HG03196 (cell line): ENCODE measurements at regions not wholly inside any gene's neighbourhood (a gene's known extent, or its start where the extent isn't known, plus 50 kb on each side); places are given as distances from the start of the nearest gene placed in this dataset.
"Not testable (repeated sequence)": the region's sequence is repeated elsewhere in the genome, so short reads cannot be mapped to it uniquely, and the experiment has no call there.

ENCODE experiments used
- ATAC-seq: cut with Tn5 transposase; IDR thresholded peaks from one replicate; pipeline ENCODE4 v1.9.1; 2021; ENCODE audit not compliant: unreplicated experiment

DNA sequence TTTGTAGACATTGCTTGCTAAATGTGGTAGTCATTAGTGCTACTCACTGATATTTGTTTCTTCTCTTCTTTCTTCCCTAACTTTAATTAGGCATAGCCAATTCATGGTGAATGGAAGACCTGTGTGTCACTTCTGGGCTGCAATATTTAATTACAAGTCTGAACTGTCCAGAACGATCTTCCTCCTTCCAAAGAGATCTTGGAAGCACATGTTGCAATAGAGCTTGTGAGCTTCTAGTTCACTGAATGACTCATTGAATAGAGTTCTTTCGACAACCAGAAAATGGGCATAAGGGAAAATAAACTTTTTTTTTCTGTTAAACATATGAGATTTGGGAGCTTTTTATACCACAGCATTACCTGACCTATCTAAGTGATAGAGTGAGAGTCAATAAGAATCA is 1264.6 kb downstream of the PCDH9 start:
- no peak for ATAC-seq

GRCh38 chr13:65964672-65965071 is 1265.5 kb downstream of the PCDH9 start:
- no peak for ATAC-seq

GRCh38 chr13:65959305-65959704 is 1270.8 kb downstream of the PCDH9 start:
- ATAC-seq = no peak

DNA sequence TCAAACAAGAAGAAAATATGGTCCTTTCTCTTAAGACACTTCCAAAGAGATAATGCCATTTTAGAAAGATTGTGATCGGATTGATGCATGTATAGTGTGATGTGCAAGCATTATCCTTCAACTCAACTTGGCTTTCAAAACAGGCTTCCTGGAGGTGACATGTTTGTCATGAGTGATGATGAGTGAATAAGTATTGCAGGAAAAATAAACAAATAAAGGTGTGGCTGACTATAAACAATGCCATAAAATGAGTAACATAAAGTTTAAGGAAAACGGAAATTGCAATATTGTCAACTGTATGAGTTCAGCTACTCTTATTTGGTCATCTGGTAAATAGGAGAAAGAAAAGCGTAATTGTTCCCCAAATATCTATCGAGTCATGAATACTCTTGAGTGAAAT is 1283.7 kb downstream of the PCDH9 start:
- ATAC-seq = no peak

- ATAC-seq = no peak
Measured at GRCh38 chr13:65943708-65944107, 1286.4 kb downstream of the PCDH9 start.

DNA sequence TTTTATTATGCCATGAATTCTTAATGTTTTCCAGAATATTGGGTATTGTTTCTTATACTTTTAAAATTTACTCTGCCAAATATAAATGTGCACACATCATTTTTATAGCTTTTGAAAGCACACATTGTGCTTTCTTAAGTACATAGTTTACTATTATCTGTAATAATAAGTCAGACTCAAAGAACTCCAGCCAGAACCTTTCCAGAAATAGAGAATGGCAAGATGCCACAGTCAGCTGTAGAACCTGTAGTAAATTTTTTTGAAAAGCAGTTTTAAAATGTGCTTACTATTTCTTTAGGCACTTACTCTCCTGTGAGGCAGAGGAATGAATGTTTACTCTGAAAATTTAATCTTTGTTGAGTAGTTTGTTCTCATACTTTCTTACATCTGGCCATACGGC is 1287.1 kb downstream of the PCDH9 start:
- no peak for ATAC-seq

- ATAC-seq = no peak
Measured at GRCh38 chr13:65940720-65941119, 1289.4 kb downstream of the PCDH9 start.

DNA sequence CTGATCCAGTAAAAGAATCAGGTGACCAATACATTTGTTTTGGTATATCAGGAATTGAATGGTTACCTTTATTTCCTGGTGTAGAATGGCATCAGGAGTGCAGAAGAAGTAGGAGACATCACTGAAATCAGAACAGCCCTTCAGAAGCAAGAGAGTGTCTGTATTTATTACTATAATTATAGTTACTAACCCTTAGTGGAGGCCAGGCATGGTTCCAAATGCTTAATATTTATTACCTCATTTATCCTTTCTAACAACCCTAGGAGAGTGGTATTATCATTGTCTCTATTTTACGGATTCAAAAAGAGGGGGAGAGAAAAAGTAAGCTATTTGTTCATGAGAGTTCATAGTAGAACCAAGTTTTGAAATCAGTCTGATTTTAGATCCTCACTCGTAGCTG is 1292.9 kb downstream of the PCDH9 start:
- ATAC-seq = no peak

DNA sequence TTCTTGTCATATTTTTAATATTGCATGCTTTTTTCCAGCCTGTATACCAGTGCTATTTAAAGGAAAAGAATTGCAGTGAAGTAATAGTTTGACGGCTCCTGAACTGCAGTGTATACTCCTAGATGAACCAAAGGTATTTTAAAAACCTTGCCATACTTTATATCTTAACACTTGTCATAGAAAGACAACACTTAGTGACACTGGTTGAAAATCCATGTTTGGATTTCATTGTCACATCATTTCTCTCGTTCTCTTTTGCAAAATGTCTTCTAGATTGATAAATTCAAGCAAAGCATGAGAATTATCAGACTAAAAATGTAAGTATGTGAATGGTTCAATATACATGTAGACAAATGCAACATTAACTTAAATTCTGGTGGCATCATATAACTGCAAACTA is 1293.9 kb downstream of the PCDH9 start:
- no peak for ATAC-seq

- ATAC-seq = no peak
Measured at GRCh38 chr13:65932587-65933239, 1297.4 kb downstream of the PCDH9 start.

DNA sequence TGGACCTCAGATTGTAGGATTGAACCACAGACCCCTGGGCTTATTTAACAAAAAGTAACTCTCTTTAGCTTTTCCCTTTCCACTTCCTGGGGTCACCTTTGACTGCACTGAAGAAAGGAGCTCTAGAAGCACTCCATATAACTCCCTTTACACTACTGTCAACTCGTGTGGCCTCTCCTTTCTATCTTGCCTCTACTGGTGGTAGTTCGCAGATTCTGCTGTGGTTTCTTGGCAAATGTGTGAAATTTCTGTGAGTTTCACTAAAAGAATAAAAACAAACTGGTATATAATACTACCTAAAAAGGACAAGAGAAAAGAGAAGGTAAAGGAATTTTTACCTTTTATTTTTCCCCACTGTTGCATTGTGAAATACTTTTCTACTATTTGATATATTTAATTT is 1298.1 kb downstream of the PCDH9 start:
- ATAC-seq = no peak

DNA sequence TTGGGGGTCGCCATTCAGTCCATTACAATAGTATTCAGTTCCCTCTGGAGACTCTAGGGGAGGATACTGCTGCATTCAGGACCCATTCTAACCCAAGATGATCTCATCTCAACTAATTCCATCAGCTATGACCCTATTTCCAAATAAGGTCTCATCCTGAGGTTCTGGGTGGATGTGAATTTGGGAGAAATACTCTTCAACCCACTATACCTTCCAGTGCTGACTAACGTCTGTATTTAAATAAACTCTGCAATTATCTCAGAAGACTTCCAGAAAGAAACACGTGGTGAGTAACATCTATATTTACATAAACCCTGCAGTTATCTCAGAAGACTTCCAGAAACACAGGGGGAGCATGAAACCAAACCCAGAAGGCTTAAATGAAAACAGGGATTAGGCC is 1300.7 kb downstream of the PCDH9 start:
- no peak for ATAC-seq

GRCh38 chr13:65926750-65927171 is 1303.4 kb downstream of the PCDH9 start:
- no peak for ATAC-seq

DNA sequence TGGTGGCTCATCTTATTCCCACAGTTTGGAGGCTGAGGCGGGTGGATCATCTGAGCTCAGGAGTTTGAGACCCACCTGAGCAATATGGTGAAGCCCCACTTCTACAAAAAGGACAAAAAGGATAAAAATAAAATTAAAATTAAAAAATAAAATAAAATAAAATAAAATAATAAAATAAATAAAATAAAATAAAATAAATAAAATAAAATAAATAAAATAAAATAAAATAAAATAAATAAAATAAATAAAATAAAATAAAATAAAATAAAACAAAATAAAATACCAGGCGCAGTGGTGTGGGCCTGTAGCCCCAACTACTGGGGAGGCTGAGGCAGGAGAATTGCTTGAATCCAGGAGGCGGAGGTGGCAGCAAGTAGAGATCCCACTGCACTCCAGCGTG is 1307.3 kb downstream of the PCDH9 start:
- not testable (repeated sequence) for ATAC-seq

- ATAC-seq = no peak
Measured at GRCh38 chr13:65921933-65922332, 1308.2 kb downstream of the PCDH9 start.

DNA sequence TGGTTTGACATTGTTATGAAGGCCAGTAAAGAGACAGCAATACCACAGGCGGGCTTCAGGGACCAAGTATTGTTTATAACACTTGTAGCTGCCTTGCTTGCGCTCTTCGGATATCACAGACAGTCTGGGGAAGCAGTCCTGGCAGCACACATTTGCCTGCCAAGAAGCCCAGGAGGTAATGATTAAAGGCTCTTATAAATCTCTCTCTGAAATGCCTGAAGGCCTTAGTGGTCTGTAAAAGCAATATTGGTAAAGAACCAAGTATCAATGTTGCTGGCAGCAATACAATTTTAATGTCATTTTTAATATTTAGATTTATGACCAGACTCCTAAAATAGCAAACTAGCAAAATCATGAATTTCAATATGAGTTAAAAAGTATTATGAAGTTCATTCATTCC is 1312.4 kb downstream of the PCDH9 start:
- no peak for ATAC-seq

DNA sequence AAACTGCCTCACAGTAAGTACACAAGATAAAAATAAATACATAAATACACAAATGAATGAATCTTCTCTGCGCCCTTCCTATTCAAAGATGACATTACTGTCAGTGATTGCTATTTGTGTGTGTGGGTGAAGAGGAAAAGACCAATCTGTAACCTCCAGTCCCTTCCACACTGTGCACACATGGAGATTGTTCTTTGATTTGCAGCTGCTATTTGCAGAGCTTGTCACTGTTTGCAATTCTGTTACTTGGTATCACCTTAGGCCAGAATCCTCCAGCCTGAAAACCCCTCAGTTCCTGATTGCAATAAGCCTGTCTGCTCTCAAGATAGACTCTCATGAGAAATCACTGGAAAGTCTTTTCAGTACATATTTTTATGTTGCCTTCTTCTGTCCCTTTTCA is 1314.9 kb downstream of the PCDH9 start:
- ATAC-seq = no peak

- no peak for ATAC-seq
Measured at GRCh38 chr13:65914716-65915115, 1315.4 kb downstream of the PCDH9 start.

DNA sequence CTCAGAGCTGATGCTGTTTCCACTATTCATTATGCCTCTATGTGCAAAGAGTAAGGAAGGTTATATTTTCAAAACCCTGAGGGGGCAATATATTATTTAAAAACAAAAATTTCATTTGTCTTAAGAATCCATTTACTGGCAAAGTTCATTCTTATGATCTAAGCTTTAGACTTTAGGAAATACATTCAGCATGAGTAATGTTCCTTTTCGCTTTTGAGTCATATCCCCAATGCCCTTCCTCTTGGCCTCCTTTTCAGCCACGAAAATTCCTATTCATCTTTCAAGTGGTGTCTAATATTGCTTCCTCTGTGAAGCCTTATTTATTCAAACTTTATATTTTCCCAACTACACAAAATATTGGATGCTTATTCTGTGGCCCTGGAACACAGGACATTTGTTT is 1317.0 kb downstream of the PCDH9 start:
- no peak for ATAC-seq

GRCh38 chr13:65912516-65912915 is 1317.6 kb downstream of the PCDH9 start:
- ATAC-seq = no peak

DNA sequence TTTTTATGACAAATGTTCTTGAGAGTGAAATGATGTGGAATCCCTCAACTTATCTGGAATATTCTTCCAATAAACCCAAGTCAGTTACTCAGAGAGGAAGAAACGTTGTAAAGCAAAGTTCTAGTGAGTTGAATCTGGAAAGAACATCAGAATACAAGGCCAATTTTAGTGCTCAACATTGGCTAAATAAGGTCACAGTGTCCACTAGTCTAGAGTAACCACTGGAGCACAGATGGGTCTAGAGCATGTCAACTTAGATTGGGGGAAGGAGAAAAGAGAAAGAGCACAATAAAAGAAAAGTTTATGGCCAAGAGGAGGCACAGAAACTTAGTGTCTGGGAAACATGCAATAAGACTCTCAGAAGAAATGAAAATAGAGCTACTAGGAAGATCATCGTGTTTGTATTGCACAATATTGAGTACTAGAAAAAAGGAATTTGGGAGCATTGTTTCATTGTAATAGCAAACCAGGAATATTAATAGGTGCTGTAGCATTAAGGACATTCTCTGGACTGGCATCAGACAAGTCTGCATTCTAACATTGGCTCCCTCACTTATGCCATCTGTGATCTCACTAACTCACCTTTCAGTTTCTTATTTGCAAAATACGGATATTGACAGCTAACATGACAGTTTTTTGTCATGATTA is 1318.5 kb downstream of the PCDH9 start:
- ATAC-seq = no peak

DNA sequence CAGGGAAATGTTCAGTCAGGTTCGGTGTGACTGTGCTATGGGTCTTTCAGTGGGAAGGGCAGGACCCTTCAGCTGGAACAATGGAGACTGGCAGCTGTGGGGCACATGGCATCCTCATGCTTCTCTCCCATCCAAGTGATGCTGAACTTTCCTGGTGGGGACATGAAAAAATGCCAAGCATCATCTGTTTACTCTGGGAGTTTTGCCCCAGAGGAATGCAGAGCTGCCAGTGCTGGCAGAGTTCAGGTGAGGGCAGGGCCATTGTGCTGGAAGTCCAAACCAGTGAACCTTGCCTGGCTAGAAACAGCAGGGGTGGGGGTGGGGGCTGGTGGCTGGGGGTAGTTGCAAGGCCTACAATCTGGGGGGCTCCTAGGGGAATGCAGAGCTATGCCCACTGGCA is 1320.6 kb downstream of the PCDH9 start:
- no peak for ATAC-seq
